ENCODE measurements at regions not wholly inside any gene's neighbourhood (a gene's known extent, or its start where the extent isn't known, plus 50 kb on each side); places are given as distances from the start of the nearest gene placed in this dataset.
"Not testable (repeated sequence)": the region's sequence is repeated elsewhere in the genome, so short reads cannot be mapped to it uniquely, and the experiment has no call there.

DNA sequence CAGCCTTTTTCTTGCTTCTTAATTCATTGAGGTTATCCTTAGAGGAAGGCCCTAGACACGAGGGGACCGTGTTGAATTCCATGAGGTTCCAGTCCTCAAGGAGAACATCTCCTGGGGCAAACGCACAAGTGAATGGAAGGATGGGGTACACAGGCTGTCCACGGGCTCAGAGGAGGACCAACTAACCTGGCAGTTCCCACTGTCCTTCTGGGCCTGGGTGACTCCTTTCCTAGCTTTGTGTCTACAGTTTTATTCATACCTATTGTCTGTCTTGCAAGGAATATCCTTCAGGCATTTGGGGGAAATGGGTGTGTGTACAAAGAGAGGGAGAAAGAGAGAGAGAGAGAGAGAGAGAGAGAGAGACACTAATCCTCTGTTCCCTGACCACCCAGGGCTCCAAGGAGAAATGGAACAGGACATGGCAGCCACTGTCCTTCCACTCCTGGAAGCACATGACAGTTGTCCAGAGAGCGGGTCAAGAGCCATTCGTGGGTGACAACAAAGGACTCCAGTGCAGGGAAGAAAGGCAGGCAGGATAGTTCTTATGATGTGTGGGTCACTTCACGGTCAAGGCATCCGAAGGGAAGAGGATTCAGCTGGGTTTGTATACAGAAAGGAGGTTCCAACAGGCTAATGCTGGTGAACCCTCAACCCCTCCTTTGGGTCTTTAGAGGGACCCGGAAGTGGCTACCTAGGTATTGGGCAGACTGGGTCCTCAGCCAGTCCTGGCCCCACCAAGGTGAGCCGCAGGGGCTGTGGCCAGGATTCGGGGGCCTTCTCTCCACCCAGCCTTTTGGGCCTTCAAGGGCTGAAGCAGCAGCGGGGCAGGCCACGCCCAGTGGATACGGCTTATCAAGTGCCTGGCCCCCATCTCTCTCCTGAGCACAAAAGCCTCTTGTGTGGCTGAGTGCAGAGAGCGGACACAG is 150.6 kb downstream of the MYCN start:
- Histone ChIP-seq H3K27me3 (ENCODE audit: low read length) (no peaks in the 10 kb centered on the region), H2AFZ (ENCODE audit: low read depth, low read length, severe bottlenecking) (no peak overlapping the region), H3K9ac (ENCODE audit: low read length) (no peak overlapping the region), H3K36me3 (ENCODE audit: low read length) (no peaks in the 10 kb centered on the region), H3K9me3 (ENCODE audit: insufficient read depth, low read length) (no peaks in the 10 kb centered on the region), H3K9me2 (replicated peaks; ENCODE audit: insufficient read depth, low read length) (no peaks in the 10 kb centered on the region), H4K20me1 (ENCODE audit: low read depth, low read length) (no peaks in the 10 kb centered on the region), H3K4me3 (ENCODE audit: insufficient read depth, low read length, poor library complexity, severe bottlenecking) (no peak overlapping the region), H3K79me2 (ENCODE audit: insufficient read depth, low read length) (no peaks in the 10 kb centered on the region), H3F3A (ENCODE audit: insufficient read depth) (no peaks in the 10 kb centered on the region), H3K4me2 (ENCODE audit: low read depth, low read length, poor library complexity, severe bottlenecking) (no peak overlapping the region), H3K27ac (ENCODE audit: low read depth, low read length) (no peak overlapping the region)
- TF ChIP-seq, protein P1, sequence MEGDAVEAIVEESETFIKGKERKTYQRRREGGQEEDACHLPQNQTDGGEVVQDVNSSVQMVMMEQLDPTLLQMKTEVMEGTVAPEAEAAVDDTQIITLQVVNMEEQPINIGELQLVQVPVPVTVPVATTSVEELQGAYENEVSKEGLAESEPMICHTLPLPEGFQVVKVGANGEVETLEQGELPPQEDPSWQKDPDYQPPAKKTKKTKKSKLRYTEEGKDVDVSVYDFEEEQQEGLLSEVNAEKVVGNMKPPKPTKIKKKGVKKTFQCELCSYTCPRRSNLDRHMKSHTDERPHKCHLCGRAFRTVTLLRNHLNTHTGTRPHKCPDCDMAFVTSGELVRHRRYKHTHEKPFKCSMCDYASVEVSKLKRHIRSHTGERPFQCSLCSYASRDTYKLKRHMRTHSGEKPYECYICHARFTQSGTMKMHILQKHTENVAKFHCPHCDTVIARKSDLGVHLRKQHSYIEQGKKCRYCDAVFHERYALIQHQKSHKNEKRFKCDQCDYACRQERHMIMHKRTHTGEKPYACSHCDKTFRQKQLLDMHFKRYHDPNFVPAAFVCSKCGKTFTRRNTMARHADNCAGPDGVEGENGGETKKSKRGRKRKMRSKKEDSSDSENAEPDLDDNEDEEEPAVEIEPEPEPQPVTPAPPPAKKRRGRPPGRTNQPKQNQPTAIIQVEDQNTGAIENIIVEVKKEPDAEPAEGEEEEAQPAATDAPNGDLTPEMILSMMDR (IDR thresholded peaks at IDR 0.05; ENCODE audit: insufficient read depth, low read length, poor library complexity, severe bottlenecking), result no peak
- no peak for TF ChIP-seq EZH2phosphoT487 (conservative IDR thresholded peaks at IDR 0.05; ENCODE audit: low read length)

DNA sequence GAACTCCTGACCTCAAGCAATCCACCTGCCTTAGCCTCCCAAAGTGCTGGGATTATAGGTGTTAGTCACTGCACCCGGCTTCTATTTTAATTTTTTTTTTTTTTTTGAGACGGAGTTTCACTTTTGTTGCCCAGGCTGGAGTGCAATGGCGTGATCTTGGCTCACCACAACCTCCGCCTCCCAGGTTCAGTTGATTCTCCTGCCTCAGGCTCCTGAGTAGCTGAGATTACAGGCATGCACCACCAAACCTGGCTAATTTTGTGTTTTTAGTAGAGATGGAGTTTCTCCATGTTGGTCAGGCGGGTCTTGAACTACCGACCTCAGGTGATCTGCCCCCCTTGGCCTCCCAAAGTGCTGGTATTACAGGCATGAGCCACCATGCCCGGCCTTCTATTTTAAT is 149.1 kb downstream of the MYCN start:
- not testable (repeated sequence) for H3K4me3 ChIP-seq (ENCODE audit: insufficient read depth, low read length, poor library complexity, severe bottlenecking); H3K9me3 ChIP-seq (ENCODE audit: insufficient read depth, low read length); H3K79me2 ChIP-seq (ENCODE audit: insufficient read depth, low read length); H3K27me3 ChIP-seq (ENCODE audit: low read length); H3K27ac ChIP-seq (ENCODE audit: low read depth, low read length); H3F3A ChIP-seq (ENCODE audit: insufficient read depth); H3K9ac ChIP-seq (ENCODE audit: low read length); H2AFZ ChIP-seq (ENCODE audit: low read depth, low read length, severe bottlenecking); H3K9me2 ChIP-seq (replicated peaks; ENCODE audit: insufficient read depth, low read length); H4K20me1 ChIP-seq (ENCODE audit: low read depth, low read length); H3K36me3 ChIP-seq (ENCODE audit: low read length); H3K4me2 ChIP-seq (ENCODE audit: low read depth, low read length, poor library complexity, severe bottlenecking)

DNA sequence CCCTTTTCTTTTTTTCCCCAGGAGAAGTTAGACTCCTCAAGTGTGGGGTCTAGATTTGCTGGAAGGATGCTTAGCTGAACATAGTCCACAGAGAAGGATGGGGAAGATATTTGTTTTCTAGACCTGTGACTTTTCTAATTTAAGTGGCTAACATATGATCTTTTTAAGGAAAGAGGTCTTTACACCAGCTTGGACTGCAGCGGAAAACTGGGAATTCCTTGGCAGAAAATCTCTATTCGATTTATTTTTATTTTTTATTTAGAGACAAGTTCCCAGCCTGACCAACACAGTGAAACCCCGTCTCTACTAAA is 148.4 kb downstream of the MYCN start:
- Histone ChIP-seq H2AFZ (ENCODE audit: low read depth, low read length, severe bottlenecking) (no peak overlapping the region), H3K4me2 (ENCODE audit: low read depth, low read length, poor library complexity, severe bottlenecking) (no peak overlapping the region), H3K27me3 (ENCODE audit: low read length) (no peaks in the 10 kb centered on the region), H3K9me2 (replicated peaks; ENCODE audit: insufficient read depth, low read length) (no peaks in the 10 kb centered on the region), H3K36me3 (ENCODE audit: low read length) (no peaks in the 10 kb centered on the region), H3F3A (ENCODE audit: insufficient read depth) (no peaks in the 10 kb centered on the region), H3K9me3 (ENCODE audit: insufficient read depth, low read length) (no peaks in the 10 kb centered on the region), H3K79me2 (ENCODE audit: insufficient read depth, low read length) (no peaks in the 10 kb centered on the region), H4K20me1 (ENCODE audit: low read depth, low read length) (no peaks in the 10 kb centered on the region), H3K4me3 (ENCODE audit: insufficient read depth, low read length, poor library complexity, severe bottlenecking) (no peak overlapping the region), H3K27ac (ENCODE audit: low read depth, low read length) (no peak overlapping the region), H3K9ac (ENCODE audit: low read length) (no peak overlapping the region)
- no peak for TF ChIP-seq EZH2phosphoT487 (conservative IDR thresholded peaks at IDR 0.05; ENCODE audit: low read length)
- TF ChIP-seq, protein P1 (IDR thresholded peaks at IDR 0.05; ENCODE audit: insufficient read depth, low read length, poor library complexity, severe bottlenecking), result no peak

DNA sequence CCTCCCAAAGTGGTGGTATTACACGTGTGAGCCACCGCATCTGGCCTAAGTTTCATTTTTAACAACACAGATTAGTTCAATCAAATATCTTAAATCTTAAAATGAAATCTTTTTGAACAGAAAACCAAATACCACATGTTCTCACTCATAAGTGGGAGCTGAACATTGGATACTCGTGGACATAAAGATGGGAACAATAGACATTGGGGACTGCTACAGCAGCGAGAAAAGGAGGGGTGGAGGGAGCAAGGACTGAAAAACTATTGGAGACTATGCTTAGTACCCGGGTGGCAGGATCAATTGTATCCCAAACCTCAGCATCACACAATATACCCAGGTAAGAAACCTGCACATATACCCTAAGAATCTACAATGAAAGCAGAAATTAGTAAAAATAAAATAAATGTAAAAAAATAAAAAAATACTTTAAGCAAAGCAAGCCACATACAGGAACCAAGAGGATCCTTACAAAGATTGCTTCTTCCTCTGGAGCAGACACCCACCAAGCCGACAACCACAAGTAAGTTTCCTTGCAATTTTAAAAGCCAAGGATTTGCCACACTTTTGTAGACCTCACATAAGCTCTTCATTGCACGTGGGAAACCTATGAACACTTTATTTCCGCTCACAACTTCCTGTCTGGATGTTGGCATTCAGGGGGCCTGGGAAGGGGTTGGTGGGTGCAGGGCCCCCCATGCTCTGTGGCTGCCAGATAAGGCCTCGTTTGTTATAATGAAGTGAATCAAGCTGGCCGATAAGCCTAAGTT is 147.9 kb downstream of the MYCN start:
- no peak overlapping the region for H3K4me3 ChIP-seq (ENCODE audit: insufficient read depth, low read length, poor library complexity, severe bottlenecking)
- H3K9me2 ChIP-seq (replicated peaks; ENCODE audit: insufficient read depth, low read length), result no peaks in the 10 kb centered on the region
- no peaks in the 10 kb centered on the region for H3K27me3 ChIP-seq (ENCODE audit: low read length)
- H4K20me1 ChIP-seq (ENCODE audit: low read depth, low read length), result no peaks in the 10 kb centered on the region
- H3K4me2 ChIP-seq (ENCODE audit: low read depth, low read length, poor library complexity, severe bottlenecking), result no peak overlapping the region
- TF ChIP-seq, protein P1 (IDR thresholded peaks at IDR 0.05; ENCODE audit: insufficient read depth, low read length, poor library complexity, severe bottlenecking), result no peak
- no peak for TF ChIP-seq EZH2phosphoT487 (conservative IDR thresholded peaks at IDR 0.05; ENCODE audit: low read length)
- H3K9ac ChIP-seq (ENCODE audit: low read length), result no peak overlapping the region
- no peak overlapping the region for H2AFZ ChIP-seq (ENCODE audit: low read depth, low read length, severe bottlenecking)
- H3K36me3 ChIP-seq (ENCODE audit: low read length), result no peaks in the 10 kb centered on the region
- no peaks in the 10 kb centered on the region for H3K79me2 ChIP-seq (ENCODE audit: insufficient read depth, low read length)
- no peak overlapping the region for H3K27ac ChIP-seq (ENCODE audit: low read depth, low read length)
- no peaks in the 10 kb centered on the region for H3F3A ChIP-seq (ENCODE audit: insufficient read depth)
- H3K9me3 ChIP-seq (ENCODE audit: insufficient read depth, low read length), result no peaks in the 10 kb centered on the region

DNA sequence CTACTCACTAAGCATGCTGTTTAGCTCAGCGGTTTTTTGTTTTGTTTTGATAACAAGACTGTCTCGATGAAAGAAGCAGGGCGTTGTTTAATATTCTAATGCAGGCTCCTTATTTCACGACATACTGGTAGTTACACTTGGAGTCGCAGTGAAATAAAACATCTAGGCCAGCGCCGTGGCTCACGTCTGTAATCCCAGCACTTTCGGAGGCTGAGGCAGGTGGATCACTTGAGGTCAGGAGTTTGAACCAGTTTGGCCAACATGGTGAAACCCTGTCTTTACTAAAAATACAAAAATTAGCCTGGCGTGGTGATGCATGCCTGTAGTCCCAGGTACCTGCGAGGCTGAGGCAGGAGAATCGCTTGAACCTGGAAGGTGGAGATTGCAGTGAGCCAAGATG is 145.8 kb downstream of the MYCN start:
- not testable (repeated sequence) for H3F3A ChIP-seq (ENCODE audit: insufficient read depth); H3K9me3 ChIP-seq (ENCODE audit: insufficient read depth, low read length); H3K9me2 ChIP-seq (replicated peaks; ENCODE audit: insufficient read depth, low read length); H3K9ac ChIP-seq (ENCODE audit: low read length); H3K4me2 ChIP-seq (ENCODE audit: low read depth, low read length, poor library complexity, severe bottlenecking); H3K27me3 ChIP-seq (ENCODE audit: low read length); H4K20me1 ChIP-seq (ENCODE audit: low read depth, low read length); H3K79me2 ChIP-seq (ENCODE audit: insufficient read depth, low read length); H3K4me3 ChIP-seq (ENCODE audit: insufficient read depth, low read length, poor library complexity, severe bottlenecking); H2AFZ ChIP-seq (ENCODE audit: low read depth, low read length, severe bottlenecking); H3K27ac ChIP-seq (ENCODE audit: low read depth, low read length); H3K36me3 ChIP-seq (ENCODE audit: low read length)
